ENCODE measurements at regions not wholly inside any gene's neighbourhood (a gene's known extent, or its start where the extent isn't known, plus 50 kb on each side); places are given as distances from the start of the nearest gene placed in this dataset.
"Not testable (repeated sequence)": the region's sequence is repeated elsewhere in the genome, so short reads cannot be mapped to it uniquely, and the experiment has no call there.

GRCh38 chr1:69104894-69105293 is 462.8 kb upstream of the LRRC7 start:
- TF ChIP-seq CTCF (IDR thresholded peaks at IDR 0.05), result no peak
- H3K27me3 Mint-ChIP-seq (ENCODE audit: insufficient read depth), result no peaks in the 10 kb centered on the region; the same call in 1 of the 2 replicates
- H3K36me3 Mint-ChIP-seq (ENCODE audit: low read depth), result peaks cover 6% of the 10 kb centered on the region; the same call in 1 of the 2 replicates
- DNase-seq, result no peak
- H3K4me3 Mint-ChIP-seq, result no peak overlapping the region
- peaks cover 48% of the 10 kb centered on the region for H3K9me3 Mint-ChIP-seq
- no peaks in the 10 kb centered on the region for H3K4me1 Mint-ChIP-seq (ENCODE audit: low read depth)
- no peak overlapping the region for H3K27ac Mint-ChIP-seq

- Mint-ChIP-seq H3K4me3 (no peak overlapping the region), H3K36me3 (ENCODE audit: low read depth) (peaks cover 4% of the 10 kb centered on the region; the same call in 1 of the 2 replicates), H3K9me3 (peaks cover 23% of the 10 kb centered on the region), H3K27me3 (ENCODE audit: insufficient read depth) (no peaks in the 10 kb centered on the region; the same call in 1 of the 2 replicates), H3K4me1 (ENCODE audit: low read depth) (no peaks in the 10 kb centered on the region), H3K27ac (no peak overlapping the region)
- no peak for TF ChIP-seq CTCF (IDR thresholded peaks at IDR 0.05)
- no peak for DNase-seq
Measured at GRCh38 chr1:69109277-69109676, 458.4 kb upstream of the LRRC7 start.

DNA sequence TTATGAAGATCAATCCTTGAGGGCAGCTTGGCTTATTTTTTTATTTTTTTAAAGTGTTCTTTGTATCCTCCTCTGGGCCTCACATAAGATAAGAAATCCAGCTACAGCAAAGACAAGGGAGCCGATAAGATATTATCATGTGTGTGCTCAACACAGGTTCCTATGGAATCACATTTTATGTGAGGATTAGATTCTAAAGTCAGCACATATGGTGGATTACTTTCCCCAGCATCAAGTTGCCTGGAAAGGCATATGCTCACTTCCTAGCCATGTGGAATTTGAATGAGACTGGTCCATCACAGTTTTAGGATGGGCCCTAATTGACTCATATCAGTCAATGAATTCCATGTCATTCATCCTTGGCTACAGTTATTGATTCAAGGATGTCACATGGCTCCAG is 456.9 kb upstream of the LRRC7 start:
- Mint-ChIP-seq H3K9me3 (peaks cover 20% of the 10 kb centered on the region), H3K27me3 (ENCODE audit: insufficient read depth) (no peaks in the 10 kb centered on the region; the same call in 1 of the 2 replicates), H3K4me3 (no peak overlapping the region), H3K4me1 (ENCODE audit: low read depth) (no peaks in the 10 kb centered on the region), H3K36me3 (ENCODE audit: low read depth) (peaks cover 4% of the 10 kb centered on the region; the same call in 1 of the 2 replicates), H3K27ac (no peak overlapping the region)
- TF ChIP-seq CTCF (IDR thresholded peaks at IDR 0.05), result no peak
- no peak for DNase-seq

GRCh38 chr1:69120126-69120741 is 447.5 kb upstream of the LRRC7 start:
- H3K27me3 Mint-ChIP-seq (ENCODE audit: insufficient read depth); H3K27ac Mint-ChIP-seq; H3K36me3 Mint-ChIP-seq (ENCODE audit: low read depth); H3K4me1 Mint-ChIP-seq (ENCODE audit: low read depth); DNase-seq; H3K4me3 Mint-ChIP-seq: not testable (repeated sequence)
- H3K9me3 Mint-ChIP-seq, result peaks cover 30% of the 10 kb centered on the region

DNA sequence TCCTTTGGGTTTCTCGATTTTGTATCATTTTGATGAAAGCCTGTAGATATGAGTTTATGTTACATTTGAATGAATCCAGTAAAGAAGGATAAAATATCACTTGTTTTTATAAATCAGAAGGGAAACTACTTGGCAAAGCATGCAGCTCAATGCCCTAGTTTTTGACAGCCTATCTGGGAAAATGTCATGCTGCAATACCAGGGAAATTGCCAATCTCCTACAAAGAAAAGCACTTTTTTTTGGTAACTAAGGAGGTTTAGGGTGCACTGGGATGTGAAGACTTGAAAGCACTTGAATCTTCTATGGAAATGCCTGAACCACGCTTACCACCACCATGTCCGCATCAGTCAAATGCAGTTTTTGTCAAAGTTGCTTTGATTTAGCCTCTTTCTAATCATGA is 446.9 kb upstream of the LRRC7 start:
- Mint-ChIP-seq H3K4me3 (no peak overlapping the region), H3K27me3 (ENCODE audit: insufficient read depth) (no peaks in the 10 kb centered on the region), H3K36me3 (ENCODE audit: low read depth) (peaks cover 5% of the 10 kb centered on the region; the same call in 1 of the 2 replicates), H3K9me3 (peaks cover 32% of the 10 kb centered on the region), H3K4me1 (ENCODE audit: low read depth) (no peaks in the 10 kb centered on the region), H3K27ac (no peak overlapping the region)
- TF ChIP-seq CTCF (IDR thresholded peaks at IDR 0.05), result no peak
- no peak for DNase-seq

GRCh38 chr1:69121723-69122122 is 446.0 kb upstream of the LRRC7 start:
- no peak for TF ChIP-seq CTCF (IDR thresholded peaks at IDR 0.05)
- Mint-ChIP-seq H3K9me3 (peaks cover 40% of the 10 kb centered on the region), H3K27ac (no peak overlapping the region), H3K4me1 (ENCODE audit: low read depth) (no peaks in the 10 kb centered on the region), H3K4me3 (no peak overlapping the region), H3K27me3 (ENCODE audit: insufficient read depth) (no peaks in the 10 kb centered on the region), H3K36me3 (ENCODE audit: low read depth) (peaks cover 5% of the 10 kb centered on the region; the same call in 1 of the 2 replicates)
- no peak for DNase-seq
